Hematopoietic multipotent progenitor cell treated with erythropoietin and hydrocortisone succinate and interleukin-3 and kit ligand, for 4 days (in vitro differentiated cells): ENCODE measurements at regions not wholly inside any gene's neighbourhood (a gene's known extent, or its start where the extent isn't known, plus 50 kb on each side); places are given as distances from the start of the nearest gene placed in this dataset.
A peak's percentile ranks its signal among the peaks of the same experiment; 100 is the strongest.

Experiments used
- DNase-seq: peaks from one replicate; pipeline ENCODE4 v3.0.0-alpha.2; 2015

DNA sequence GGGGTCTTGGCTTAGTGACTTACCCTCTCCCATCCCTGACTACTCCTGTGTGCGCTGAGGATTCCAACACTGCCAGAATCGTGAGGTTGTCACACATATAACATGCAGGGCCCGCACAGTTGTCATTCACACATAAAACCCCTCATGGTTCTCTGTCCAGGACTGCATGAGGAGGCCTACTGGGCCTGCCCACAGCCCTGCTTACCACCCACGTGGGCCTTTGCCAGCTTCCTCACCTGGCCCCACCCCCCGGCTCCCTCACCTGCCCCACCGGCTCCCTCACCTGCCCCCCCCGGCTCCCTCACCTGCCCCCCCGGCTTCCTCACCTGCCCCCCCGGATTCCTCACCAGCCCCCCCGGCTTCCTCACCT, 197.2 kb downstream of the TEX29 start:
- DNase-seq, result no peak

- DNase-seq, result no peak
These were observed 197.8 kb downstream of the TEX29 start for GRCh38 chr13:111518161-111518792.

- no peak for DNase-seq
These were observed 198.6 kb downstream of the TEX29 start for GRCh38 chr13:111519041-111519440.

DNA sequence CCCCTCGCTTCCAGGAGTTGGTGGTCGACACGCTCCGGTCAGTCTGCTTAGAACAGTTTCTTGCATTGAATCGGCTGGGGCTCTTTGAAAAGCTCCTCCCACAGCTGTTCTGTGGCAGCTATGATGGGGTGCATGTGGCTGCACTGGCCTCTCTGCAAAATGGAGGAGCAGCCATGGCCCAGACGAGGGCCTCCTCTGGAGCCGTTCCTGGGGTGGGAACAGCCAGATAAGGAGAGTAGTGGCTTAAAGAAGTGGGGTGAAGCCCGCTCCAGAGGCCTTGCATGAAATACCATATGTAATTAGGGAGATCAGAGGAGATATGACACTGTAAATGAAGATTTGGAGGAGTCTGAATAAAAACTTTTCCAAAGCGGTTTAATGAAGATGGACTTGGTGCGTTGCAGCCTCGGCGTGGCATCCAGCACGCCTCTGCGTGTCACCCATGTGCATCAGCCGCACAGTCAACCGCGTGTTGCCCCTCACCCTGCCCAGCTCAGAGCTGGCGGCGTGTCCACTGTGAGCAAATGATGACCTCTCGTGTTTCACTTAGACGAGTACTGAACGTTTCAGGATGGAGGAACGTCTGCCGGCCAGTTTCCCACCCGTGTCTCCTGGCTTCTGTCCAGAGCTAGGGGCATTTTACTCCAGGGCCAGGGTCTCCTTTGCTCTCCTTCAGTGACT, 199.2 kb downstream of the TEX29 start:
- no peak for DNase-seq

DNA sequence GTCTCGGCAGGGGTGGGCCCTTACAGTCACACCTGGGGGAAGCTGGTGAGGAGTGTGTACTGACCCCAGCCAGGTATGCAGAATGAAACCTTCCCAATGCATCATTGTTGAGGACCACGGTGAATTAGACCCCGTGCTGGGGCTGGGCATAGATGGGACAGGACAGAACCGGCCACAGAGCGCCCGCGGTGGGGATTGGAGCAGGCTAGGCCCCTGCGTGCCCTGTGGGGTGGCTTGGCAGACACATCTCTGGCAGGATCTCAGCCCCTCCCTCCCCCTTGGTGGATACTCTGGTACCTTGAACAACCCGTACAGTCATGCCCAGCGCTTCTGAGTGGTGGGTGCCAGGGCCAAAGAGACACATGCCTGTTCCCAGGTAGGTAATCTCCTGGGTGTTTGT, 200.6 kb downstream of the TEX29 start:
- DNase-seq, result no peak

- no peak for DNase-seq
These were observed 201.3 kb downstream of the TEX29 start for GRCh38 chr13:111521691-111522229.

GRCh38 chr13:111525320-111526118, 205.1 kb downstream of the TEX29 start:
- DNase-seq, result no peak

GRCh38 chr13:111526922-111527321, 206.5 kb downstream of the TEX29 start:
- no peak for DNase-seq

GRCh38 chr13:111527614-111528229, 207.3 kb downstream of the TEX29 start:
- DNase-seq, result no peak

- no peak for DNase-seq
These were observed 208.1 kb downstream of the TEX29 start for GRCh38 chr13:111528513-111528912.

- DNase-seq, result no peak
These were observed 209.9 kb downstream of the TEX29 start for GRCh38 chr13:111530137-111530870.

DNA sequence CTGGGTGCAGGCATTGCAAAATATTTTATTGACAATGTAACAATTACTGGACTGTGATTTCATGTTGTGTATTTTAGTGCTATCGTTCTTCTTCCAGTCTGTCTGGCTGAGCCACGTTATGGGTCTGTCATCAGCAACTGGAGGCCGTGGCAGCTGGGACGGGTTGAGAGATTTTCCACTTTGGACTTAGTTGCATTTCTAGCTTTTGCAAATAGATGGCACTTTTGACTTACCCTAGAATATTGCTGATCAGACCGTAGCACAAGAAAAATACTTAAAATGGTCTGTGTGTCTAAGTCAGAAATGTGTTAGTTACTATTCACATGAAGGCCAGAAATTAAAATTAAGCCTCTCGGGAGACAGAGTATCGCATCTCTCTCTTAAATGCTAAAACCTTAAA, 211.1 kb downstream of the TEX29 start:
- DNase-seq, result peak; percentile 19

- DNase-seq, result no peak
These were observed 211.7 kb downstream of the TEX29 start for GRCh38 chr13:111532111-111532510.

GRCh38 chr13:111533900-111534683, 213.7 kb downstream of the TEX29 start:
- no peak for DNase-seq

DNA sequence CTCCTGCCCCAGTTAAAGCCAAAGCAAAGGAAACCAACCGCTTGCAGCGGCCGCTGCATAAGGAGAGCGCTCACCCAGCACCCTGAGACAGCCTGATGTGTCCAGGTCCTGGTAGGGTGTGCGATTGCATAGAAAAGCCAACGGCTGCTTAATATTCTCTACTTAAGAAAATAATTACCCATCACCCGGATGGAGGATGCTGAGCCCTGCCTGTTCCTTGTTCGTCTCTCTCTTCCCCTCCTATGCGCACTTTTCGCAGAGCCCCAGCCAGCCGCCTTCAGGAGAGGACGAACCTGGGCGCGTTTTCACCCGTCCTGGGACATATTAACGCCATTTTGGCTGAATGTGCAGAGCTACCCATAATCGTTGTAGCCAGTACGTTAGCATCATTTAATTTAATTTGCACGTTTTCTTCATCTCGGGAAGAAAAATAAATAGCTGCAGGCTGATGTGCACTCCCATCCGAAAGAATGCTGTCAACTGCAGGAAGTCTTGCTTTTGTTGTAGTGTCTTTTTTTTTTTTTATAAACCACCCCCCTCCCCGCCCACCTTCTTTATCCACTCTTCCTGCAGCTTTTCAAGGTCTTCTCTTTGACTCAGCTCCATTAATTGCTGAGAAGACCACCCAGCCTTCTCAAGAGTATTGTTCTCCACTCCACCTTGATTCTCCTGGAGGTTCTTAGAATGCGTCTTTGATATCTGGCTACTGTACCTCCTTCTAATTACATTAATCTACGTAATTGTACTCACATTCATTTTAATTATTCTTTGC, 214.5 kb downstream of the TEX29 start:
- no peak for DNase-seq

- no peak for DNase-seq
These were observed 215.0 kb downstream of the TEX29 start for GRCh38 chr13:111535523-111535811.

DNA sequence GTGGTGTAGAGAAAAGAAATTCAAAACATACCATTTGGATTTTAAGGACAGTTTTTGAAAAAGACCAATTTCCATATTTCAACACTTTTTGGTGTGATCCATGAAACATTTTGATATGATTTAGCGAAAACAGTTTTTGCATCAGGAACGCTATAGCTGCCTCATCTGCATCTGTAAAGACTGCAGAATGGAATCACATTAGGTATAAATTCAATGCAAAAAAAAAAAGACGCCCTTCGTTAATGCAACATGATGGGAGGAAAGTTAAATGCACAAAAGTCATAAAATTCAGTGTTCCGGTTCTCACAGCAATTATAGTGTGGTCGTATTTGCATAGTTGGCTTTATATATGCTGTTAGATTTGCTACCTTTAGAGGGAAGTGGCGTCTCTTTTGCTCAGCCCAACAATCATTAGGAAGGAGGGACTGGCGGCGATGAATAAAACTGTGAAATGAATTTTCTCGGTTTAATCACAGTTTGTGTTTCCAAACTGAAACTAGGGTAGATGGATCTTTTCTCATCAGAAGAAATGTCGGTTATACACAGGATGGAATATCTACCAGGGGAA, 215.7 kb downstream of the TEX29 start:
- DNase-seq, result no peak

GRCh38 chr13:111537115-111537728, 216.8 kb downstream of the TEX29 start:
- no peak for DNase-seq

- DNase-seq, result no peak
These were observed 217.5 kb downstream of the TEX29 start for GRCh38 chr13:111537843-111538499.

GRCh38 chr13:111539252-111539651, 218.8 kb downstream of the TEX29 start:
- no peak for DNase-seq
